H9 (cell line): ENCODE measurements at regions not wholly inside any gene's neighbourhood (a gene's known extent, or its start where the extent isn't known, plus 50 kb on each side); places are given as distances from the start of the nearest gene placed in this dataset.

Experiments
- DNase-seq: peaks from one replicate; pipeline ENCODE4 v3.0.0-alpha.2; 2017
- H2AFZ ChIP-seq: one replicate; pipeline ENCODE4 v1.6.1; 2013; ENCODE audit warnings: mild to moderate bottlenecking, low read length, control low read depth, moderate library complexity
- H2AK5ac ChIP-seq: 2 replicates; pipeline ENCODE4 v1.6.1; 2013; ENCODE audit warnings: low read length, control low read depth, mixed read lengths; ENCODE audit not compliant: insufficient read length
- H2BK120ac ChIP-seq: one replicate; pipeline ENCODE4 v1.6.1; 2013; ENCODE audit warnings: low read depth, mild to moderate bottlenecking, low read length, control low read depth, inconsistent platforms; ENCODE audit not compliant: poor library complexity, severe bottlenecking
- H2BK12ac ChIP-seq: 2 replicates; pipeline ENCODE4 v1.6.1; 2013; ENCODE audit warnings: low read length, control low read depth, mixed read lengths, low read depth; ENCODE audit not compliant: insufficient read length
- H2BK15ac ChIP-seq: 2 replicates; pipeline ENCODE4 v1.6.1; 2013; ENCODE audit warnings: low read depth, low read length, control low read depth
- H2BK20ac ChIP-seq: one replicate; pipeline ENCODE4 v1.6.1; 2013; ENCODE audit warnings: low read depth, mild to moderate bottlenecking, low read length, control low read depth, inconsistent platforms; ENCODE audit not compliant: poor library complexity, severe bottlenecking
- H2BK5ac ChIP-seq: 2 replicates; pipeline ENCODE4 v1.6.1; 2013; ENCODE audit warnings: low read length, control low read depth, mixed read lengths; ENCODE audit not compliant: insufficient read length
- H3K14ac ChIP-seq: 2 replicates; pipeline ENCODE4 v1.6.1; 2013; ENCODE audit warnings: low read length, control low read depth; ENCODE audit not compliant: insufficient read depth
- H3K18ac ChIP-seq: 2 replicates; pipeline ENCODE4 v1.6.1; 2013; ENCODE audit warnings: low read depth, mild to moderate bottlenecking, mixed read lengths, low read length, control low read depth; ENCODE audit not compliant: insufficient read length
- H3K23ac ChIP-seq: 2 replicates; pipeline ENCODE4 v1.6.1; 2013; ENCODE audit warnings: low read length, control low read depth, mixed read lengths, low read depth; ENCODE audit not compliant: insufficient read length
- H3K23me2 ChIP-seq: 2 replicates; pipeline ENCODE4 v1.6.1; 2013; ENCODE audit warnings: low read depth, mild to moderate bottlenecking, mixed read lengths, low read length, control low read depth; ENCODE audit not compliant: insufficient read length, poor library complexity, severe bottlenecking
- H3K27ac ChIP-seq: 2 replicates; pipeline ENCODE4 v1.5.1; 2013; ENCODE audit warnings: low read length, control low read depth, mixed read lengths, low read depth; ENCODE audit not compliant: insufficient read length
- H3K27me3 ChIP-seq: 2 replicates; pipeline ENCODE4 v1.6.1; 2013; ENCODE audit warnings: low read length, control low read depth, inconsistent platforms; ENCODE audit not compliant: insufficient read depth
- H3K4ac ChIP-seq: 2 replicates; pipeline ENCODE4 v1.6.1; 2013; ENCODE audit warnings: low read depth, mild to moderate bottlenecking, control low read depth, inconsistent platforms, low read length, moderate library complexity
- H3K4me1 ChIP-seq: 2 replicates; pipeline ENCODE4 v1.6.1; 2013; ENCODE audit warnings: low read length, control low read depth, inconsistent platforms; ENCODE audit not compliant: insufficient read depth
- H3K4me2 ChIP-seq: 2 replicates; pipeline ENCODE4 v1.6.1; 2013; ENCODE audit warnings: low read length, control low read depth, mixed read lengths; ENCODE audit not compliant: insufficient read length, insufficient read depth
- H3K56ac ChIP-seq: 2 replicates; pipeline ENCODE4 v1.6.1; 2013; ENCODE audit warnings: low read depth, mild to moderate bottlenecking, mixed read lengths, low read length, control low read depth; ENCODE audit not compliant: insufficient read length
- H3K79me1 ChIP-seq: 2 replicates; pipeline ENCODE4 v1.6.1; 2013; ENCODE audit warnings: low read depth, mild to moderate bottlenecking, moderate library complexity, low read length, control low read depth, inconsistent platforms; ENCODE audit not compliant: insufficient read depth, poor library complexity, severe bottlenecking
- H3K79me2 ChIP-seq: 2 replicates; pipeline ENCODE4 v1.6.1; 2013; ENCODE audit warnings: low read length, control low read depth, inconsistent platforms; ENCODE audit not compliant: insufficient read depth
- H3K9ac ChIP-seq: 2 replicates; pipeline ENCODE4 v1.6.1; 2013; ENCODE audit warnings: low read length, control low read depth, mixed read lengths; ENCODE audit not compliant: insufficient read length; ENCODE audit errors: extremely low read depth
- H3K9me3 ChIP-seq: one replicate; pipeline ENCODE4 v1.6.1; 2013; ENCODE audit warnings: low read depth, low read length, inconsistent platforms; ENCODE audit not compliant: control insufficient read depth
- H3T11ph ChIP-seq: one replicate; pipeline ENCODE4 v1.6.1; 2013; ENCODE audit warnings: mild to moderate bottlenecking, low read length, control low read depth, inconsistent platforms
- H4K20me1 ChIP-seq: one replicate; pipeline ENCODE4 v1.6.1; 2013; ENCODE audit not compliant: control insufficient read depth, insufficient read length, insufficient read depth
- H4K5ac ChIP-seq: 2 replicates; pipeline ENCODE4 v1.6.1; 2013; ENCODE audit warnings: low read depth, mild to moderate bottlenecking, mixed read lengths, low read length, control low read depth; ENCODE audit not compliant: insufficient read length
- H4K8ac ChIP-seq: replicated peaks from 2 replicates; pipeline ENCODE4 v1.6.1; 2013; ENCODE audit warnings: low read length, control low read depth, mixed read lengths, low read depth; ENCODE audit not compliant: insufficient read length
- H4K91ac ChIP-seq: 2 replicates; pipeline ENCODE4 v1.6.1; 2013; ENCODE audit warnings: low read depth, mild to moderate bottlenecking, moderate library complexity, mixed read lengths, low read length, control low read depth; ENCODE audit not compliant: insufficient read length
- H3K27ac Mint-ChIP-seq, 3 experiments: 2 replicates in 2 of 3; 3 replicates in 1 of 3; pipeline ENCODE4 v1.8.0; 2020 to 2021; ENCODE audit warnings: mixed read lengths in 3 of 3, mild to moderate bottlenecking in 1 of 3, moderate library complexity in 1 of 3
- H3K27me3 Mint-ChIP-seq: 2 replicates; pipeline ENCODE4 v1.8.0; 2021; ENCODE audit warnings: low read depth, mild to moderate bottlenecking, moderate library complexity, mixed read lengths
- H3K36me3 Mint-ChIP-seq, 3 experiments: 2 replicates in 2 of 3; 3 replicates in 1 of 3; pipeline ENCODE4 v1.8.0; 2020 to 2021; ENCODE audit warnings: low read depth in 3 of 3, mixed read lengths in 3 of 3; ENCODE audit not compliant: insufficient read depth in 1 of 3
- H3K4me1 Mint-ChIP-seq, 2 experiments: 2 replicates each; pipeline ENCODE4 v1.8.0; 2020; ENCODE audit warnings: mixed read lengths in 2 of 2
- H3K4me3 Mint-ChIP-seq, 2 experiments: 2 replicates in 1 of 2; 3 replicates in 1 of 2; pipeline ENCODE4 v1.8.0; 2020 to 2021; ENCODE audit warnings: mild to moderate bottlenecking in 2 of 2, mixed read lengths in 2 of 2, moderate library complexity in 1 of 2
- H3K9me3 Mint-ChIP-seq, 2 experiments: 2 replicates in 1 of 2; 3 replicates in 1 of 2; pipeline ENCODE4 v1.8.0; 2020; ENCODE audit warnings: mild to moderate bottlenecking in 2 of 2, mixed read lengths in 2 of 2, moderate library complexity in 1 of 2
- CTCF ChIP-seq: fragments of 200-600 bp; sonication (generic); conservative IDR thresholded peaks from 3 replicates; pipeline ENCODE4 v1.8.0; 2021; ENCODE audit warnings: antibody characterized with exemption, mild to moderate bottlenecking
- WGBS: extraction: QIAGEN DNeasy Blood & Tissue Kit; methylation state at CpG from one replicate; pipeline ENCODE4 v1.1.7; 2013; ENCODE audit warnings: missing lambda C conversion rate, low lambda C conversion rate, mixed read lengths; ENCODE audit not compliant: insufficient read length; ENCODE audit errors: extremely low coverage; 5-methylcytosine and 5-hydroxymethylcytosine counted together

DNA sequence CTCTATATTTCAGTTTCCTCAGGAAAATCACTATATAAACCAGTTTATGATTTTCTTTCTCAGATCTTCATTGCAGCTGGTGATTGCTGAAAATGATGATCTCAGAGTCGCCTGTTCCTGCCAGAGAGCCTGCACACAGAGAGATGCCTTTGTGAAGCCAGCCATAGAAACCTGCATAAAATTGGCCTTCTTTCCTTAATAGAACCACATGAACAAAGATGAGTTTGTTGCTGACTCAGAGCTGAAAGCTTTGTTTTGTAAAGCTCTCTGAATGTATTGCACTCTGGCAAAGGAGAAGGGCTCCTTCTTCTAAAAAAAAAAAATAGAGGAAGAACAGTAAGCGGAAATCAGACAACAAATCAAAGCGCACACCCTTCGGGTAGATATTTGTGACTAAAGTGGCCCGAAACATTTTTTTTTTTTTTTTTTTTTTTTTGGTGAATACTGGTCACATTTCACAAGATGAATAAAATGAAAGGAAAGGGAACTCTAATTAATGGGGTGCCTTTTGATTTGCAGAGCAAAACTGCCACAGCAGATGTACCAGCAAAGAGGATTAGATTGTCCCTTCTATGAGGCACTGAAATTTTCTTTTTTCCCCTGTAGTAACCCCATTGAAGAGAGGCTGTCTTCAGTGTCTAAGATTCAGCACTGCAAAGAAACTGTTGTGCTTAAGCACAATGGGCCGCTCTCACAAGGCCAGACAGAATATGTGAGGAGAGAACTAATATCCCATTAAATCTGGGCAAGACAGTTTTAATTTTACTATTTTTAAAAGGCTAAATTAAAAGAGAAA, 75.1 kb upstream of the PTPRZ1 start:
- Histone ChIP-seq H2BK20ac (peak overlapping the region; percentile 78), H4K20me1 (no peaks in the 10 kb centered on the region), H3K27ac (peak overlapping the region; percentile 74), H3K9me3 (no peaks in the 10 kb centered on the region), H2AFZ (no peak overlapping the region), H3K23ac (no peak overlapping the region), H3K14ac (no peak overlapping the region; the same call in 1 of the 2 replicates), H3K18ac (peak overlapping the region; percentile 66), H3K27me3 (no peaks in the 10 kb centered on the region), H2BK15ac (no peak overlapping the region), H3K79me2 (no peaks in the 10 kb centered on the region), H3K56ac (no peak overlapping the region), H3K4me1 (peaks cover 2% of the 10 kb centered on the region; the same call in 1 of the 2 replicates), H3T11ph (no peak overlapping the region), H3K9ac (no peak overlapping the region), H4K8ac (no peak overlapping the region), H2BK12ac (no peak overlapping the region), H4K5ac (no peak overlapping the region), H3K79me1 (no peaks in the 10 kb centered on the region), H2BK5ac (peak overlapping the region; percentile 85), H4K91ac (no peak overlapping the region), H2AK5ac (no peak overlapping the region), H3K4ac (no peak overlapping the region), H3K4me2 (no peak overlapping the region), H3K23me2 (no peaks in the 10 kb centered on the region), H2BK120ac (no peak overlapping the region)
- Mint-ChIP-seq H3K36me3 (peaks cover 0 to 6% (median 5%) of the 10 kb centered on the region in 3 experiments; a peak in 4 of 7 replicates), H3K9me3 (peaks cover 0 to 6% of the 10 kb centered on the region in 2 experiments; a peak in 3 of 5 replicates), H3K4me3 (peak overlapping the region in 1 of 2 experiments; percentile 45; a peak in 2 of 5 replicates), H3K4me1 (peaks cover 47% of the 10 kb centered on the region in 2 experiments), H3K27me3 (no peaks in the 10 kb centered on the region), H3K27ac (peak overlapping the region; percentile 92 to 99 (median 97))
- no peak for TF ChIP-seq CTCF
- WGBS, result no CpG with 5 or more reads among the region's 6 CpGs
- no peak for DNase-seq
